HG02588 (cell line): ENCODE measurements at regions not wholly inside any gene's neighbourhood (a gene's known extent, or its start where the extent isn't known, plus 50 kb on each side); places are given as distances from the start of the nearest gene placed in this dataset.
"Not testable (repeated sequence)": the region's sequence is repeated elsewhere in the genome, so short reads cannot be mapped to it uniquely, and the experiment has no call there.

Source experiments
- ATAC-seq: cut with Tn5 transposase; IDR thresholded peaks from one replicate; pipeline ENCODE4 v1.9.1; 2021; ENCODE audit warnings: mild to moderate bottlenecking, moderate library complexity; ENCODE audit not compliant: unreplicated experiment

- no peak for ATAC-seq
Measured at GRCh38 chr2:224155371-224155770, 116.3 kb upstream of the SERPINE2 start.

DNA sequence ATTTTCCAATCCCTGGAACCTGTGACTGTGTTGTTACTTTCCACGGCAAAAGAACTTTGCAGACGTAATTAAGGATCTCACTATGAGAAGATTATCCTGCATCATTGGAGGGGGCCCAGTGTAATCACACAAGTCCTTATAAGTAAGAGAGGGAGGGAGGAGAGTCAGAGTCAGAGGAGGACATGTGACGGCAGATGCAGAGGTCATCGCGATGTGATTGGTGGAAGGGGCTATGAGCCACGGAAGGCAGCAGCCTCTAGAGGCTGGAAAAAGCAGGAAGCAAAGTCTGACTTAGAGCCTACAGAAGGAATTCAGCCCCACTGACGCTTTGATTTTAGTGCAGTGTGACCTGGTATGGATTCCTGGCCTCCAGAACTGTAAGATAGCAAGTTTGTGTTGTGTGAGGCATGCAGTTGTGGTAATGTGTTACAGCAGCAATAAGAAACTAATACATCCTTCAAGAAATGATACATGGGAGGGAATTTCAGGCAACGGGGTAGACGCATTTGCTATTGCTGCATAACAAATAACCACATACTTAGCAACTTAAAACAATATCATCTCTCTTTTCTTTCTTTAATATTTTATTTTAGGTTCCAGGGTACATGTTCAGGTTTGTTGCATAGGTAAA lies 112.7 kb upstream of the SERPINE2 start:
- ATAC-seq: no peak

- ATAC-seq: no peak
Measured at GRCh38 chr2:224151161-224151560, 112.1 kb upstream of the SERPINE2 start.

GRCh38 chr2:224148058-224148457 lies 109.0 kb upstream of the SERPINE2 start:
- ATAC-seq: not testable (repeated sequence)

GRCh38 chr2:224147174-224147573 lies 108.1 kb upstream of the SERPINE2 start:
- no peak for ATAC-seq

- no peak for ATAC-seq
Measured at GRCh38 chr2:224146356-224147160, 107.5 kb upstream of the SERPINE2 start.

DNA sequence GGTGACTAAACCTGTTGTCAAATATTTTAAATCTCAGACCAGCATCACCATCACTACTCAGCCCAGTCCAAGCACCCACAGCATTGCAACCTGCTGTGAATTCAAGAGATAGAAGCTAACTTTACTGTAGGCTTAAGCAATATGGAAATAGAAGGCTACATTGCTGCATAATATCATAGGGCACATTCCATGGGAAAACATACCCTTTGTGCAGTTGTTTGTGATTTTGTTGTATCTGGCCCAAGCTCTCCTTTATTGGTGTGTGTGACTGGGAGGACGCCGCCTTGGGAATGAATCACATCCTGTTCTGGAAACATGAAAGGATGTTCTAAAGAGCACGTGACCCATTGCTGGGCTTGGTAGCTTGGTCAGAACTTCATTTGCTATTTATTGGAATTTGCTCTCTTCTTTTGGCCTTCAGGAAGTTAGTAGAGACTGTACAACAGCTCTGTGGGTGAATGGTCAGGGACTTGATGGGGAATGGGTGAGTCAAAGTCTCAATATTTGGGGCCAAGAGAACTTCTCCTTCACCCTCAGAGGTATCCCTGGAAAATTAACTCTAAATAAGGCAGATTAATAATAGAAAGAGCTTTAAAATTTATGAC lies 106.8 kb upstream of the SERPINE2 start:
- no peak for ATAC-seq

DNA sequence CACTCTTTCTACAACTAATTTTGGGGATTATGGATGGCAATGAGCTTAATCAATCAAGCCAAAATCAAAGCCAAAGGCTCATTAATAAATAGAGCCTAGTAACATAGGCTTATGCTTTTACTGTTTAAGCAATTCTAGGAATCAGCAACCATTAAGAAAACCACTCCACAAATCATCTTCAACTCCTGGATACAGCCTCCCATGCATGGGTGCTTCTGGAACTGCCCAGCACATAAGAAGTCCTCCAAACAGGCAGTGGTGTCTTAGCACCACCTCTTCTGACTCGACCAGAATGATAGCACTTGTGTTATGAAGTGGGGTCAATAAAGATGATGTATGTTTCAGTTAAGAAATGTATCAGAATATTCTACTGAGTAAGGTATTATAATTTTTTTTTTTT lies 104.4 kb upstream of the SERPINE2 start:
- no peak for ATAC-seq

GRCh38 chr2:224142397-224143312 lies 103.6 kb upstream of the SERPINE2 start:
- ATAC-seq: no peak

DNA sequence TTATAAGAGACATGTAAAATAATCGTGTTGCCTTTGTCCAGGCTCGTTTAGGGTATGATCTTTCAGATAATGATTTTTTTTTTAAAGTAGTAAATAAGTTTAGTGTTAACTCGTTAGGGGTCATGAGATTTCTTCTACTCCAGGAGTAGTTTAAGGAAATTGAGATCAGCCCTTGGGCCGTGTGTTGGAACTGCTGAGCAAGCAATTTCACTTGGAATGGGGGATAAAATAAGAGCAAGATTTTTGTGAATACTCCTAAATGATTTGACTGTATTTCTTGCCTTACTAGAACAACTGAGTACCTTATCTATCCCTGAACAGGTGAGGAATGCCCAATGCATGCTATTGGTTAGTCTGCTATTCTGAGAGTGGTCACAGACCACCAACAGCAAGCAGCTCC lies 102.2 kb upstream of the SERPINE2 start:
- no peak for ATAC-seq

- ATAC-seq: no peak
Measured at GRCh38 chr2:224137208-224137607, 98.1 kb upstream of the SERPINE2 start.

- no peak for ATAC-seq
Measured at GRCh38 chr2:224136396-224136795, 97.3 kb upstream of the SERPINE2 start.

GRCh38 chr2:224135881-224136280 lies 96.8 kb upstream of the SERPINE2 start:
- no peak for ATAC-seq

DNA sequence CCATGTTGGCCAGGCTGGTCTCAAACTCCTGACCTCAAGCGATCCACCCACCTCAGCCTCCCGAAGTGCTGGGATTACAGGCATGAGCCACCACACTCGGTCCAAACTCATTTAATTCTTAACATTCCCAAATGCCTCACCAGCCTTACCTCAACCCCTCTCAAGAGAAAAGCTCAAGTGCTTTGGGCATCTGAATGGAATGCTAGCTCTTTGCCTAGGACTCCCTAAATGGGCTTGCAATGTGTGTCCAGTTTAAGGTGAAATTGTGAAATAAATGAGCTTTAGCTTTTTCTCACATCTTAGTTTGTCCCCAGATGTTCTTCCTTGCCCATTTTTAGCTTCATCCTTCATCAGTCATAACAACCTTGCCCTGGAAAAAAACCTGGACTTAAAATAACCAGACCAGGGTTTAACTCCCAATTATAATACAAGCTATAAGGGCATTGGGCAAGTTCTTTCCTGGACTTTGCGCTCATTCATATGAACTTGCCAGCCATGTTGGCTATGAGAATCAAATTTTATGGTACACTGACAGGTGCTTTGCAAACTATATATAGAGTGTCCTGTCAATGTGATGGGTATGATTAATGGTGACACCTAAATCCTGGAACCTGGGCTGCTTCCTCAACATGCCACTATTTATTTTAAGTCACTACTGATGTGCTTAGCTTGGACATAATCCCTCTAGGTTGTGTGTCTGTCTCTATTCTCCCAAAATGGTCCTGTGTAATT lies 95.1 kb upstream of the SERPINE2 start:
- no peak for ATAC-seq

GRCh38 chr2:224133387-224133786 lies 94.3 kb upstream of the SERPINE2 start:
- ATAC-seq: no peak

GRCh38 chr2:224127871-224128501 lies 88.9 kb upstream of the SERPINE2 start:
- ATAC-seq: no peak

DNA sequence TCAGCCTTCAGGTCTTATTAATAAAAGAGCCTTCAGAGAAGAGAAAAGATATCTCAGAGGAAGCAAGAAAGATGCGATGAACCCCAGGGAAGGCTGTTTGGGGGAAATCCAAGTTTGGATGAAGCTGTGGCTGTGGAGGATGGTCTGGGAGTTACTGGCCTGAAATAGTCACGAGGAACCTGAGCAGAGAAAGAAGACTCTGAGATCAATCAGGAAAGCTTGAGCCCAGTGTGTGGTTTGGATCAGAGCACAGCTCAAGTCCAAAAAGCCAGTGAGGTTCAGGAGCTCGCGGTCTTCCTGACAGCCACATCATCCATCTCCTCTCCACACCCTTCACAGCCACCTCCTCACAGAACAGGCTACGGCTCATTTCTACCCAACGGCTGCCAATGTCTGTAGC lies 87.4 kb upstream of the SERPINE2 start:
- ATAC-seq: no peak

DNA sequence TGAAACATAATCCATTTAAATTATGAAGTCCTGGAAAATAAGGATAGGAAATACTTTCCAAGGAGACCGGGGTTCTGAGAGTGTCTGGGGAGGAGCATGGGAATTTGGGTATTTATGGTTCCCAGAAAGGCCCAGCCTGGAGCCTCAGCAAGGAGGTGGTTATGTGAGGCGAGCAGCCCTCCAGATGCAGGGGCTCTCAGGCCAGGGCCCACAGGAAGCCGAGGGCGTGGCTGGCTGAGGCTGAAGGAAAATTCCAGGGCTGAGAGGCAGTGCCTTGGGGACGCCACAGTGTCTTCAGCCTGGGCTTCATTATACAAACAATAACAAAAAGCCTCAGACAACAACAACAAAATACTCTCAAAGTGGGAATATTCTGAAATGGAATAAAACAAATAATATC lies 86.9 kb upstream of the SERPINE2 start:
- no peak for ATAC-seq

- ATAC-seq: no peak
Measured at GRCh38 chr2:224122542-224122941, 83.5 kb upstream of the SERPINE2 start.
